ENCODE measurements at regions not wholly inside any gene's neighbourhood (a gene's known extent, or its start where the extent isn't known, plus 50 kb on each side); places are given as distances from the start of the nearest gene placed in this dataset.

DNA sequence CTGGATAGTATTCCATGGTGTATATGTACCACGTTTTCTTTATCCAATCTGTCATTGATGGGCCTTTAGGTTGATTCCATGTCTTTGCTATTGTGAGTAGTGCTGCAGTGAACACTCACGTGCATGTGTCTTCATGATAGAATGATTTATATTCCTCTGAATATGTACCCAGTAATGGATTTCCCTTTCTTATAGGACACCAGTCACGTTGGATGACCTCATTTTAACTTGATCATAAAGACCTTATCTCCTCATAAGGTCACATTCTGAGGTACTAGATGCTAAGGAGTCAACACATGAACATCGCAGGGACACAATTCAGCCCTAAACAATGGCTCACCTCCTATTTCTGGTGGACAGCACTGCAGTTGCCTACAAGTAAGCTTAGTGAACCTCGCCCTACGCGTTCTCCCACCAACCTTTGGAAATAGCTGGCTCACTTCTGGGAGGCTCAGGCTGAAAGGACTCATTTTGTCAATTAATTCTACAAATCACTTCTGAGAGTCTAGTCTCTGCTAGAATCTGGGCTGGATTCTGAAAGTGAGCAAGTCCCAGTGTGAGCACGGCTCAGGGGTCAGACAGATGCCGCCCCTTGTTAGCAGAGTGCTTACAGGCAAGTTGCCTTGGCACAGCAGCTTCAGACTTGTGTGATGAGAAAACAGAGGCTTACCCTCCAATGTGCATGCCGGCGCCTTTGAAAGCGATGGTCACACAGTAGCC is 183.8 kb upstream of the GSC start:
- TF ChIP-seq POLR2A (IDR thresholded peaks at IDR 0.05), result no peak
- TF ChIP-seq, protein P1, sequence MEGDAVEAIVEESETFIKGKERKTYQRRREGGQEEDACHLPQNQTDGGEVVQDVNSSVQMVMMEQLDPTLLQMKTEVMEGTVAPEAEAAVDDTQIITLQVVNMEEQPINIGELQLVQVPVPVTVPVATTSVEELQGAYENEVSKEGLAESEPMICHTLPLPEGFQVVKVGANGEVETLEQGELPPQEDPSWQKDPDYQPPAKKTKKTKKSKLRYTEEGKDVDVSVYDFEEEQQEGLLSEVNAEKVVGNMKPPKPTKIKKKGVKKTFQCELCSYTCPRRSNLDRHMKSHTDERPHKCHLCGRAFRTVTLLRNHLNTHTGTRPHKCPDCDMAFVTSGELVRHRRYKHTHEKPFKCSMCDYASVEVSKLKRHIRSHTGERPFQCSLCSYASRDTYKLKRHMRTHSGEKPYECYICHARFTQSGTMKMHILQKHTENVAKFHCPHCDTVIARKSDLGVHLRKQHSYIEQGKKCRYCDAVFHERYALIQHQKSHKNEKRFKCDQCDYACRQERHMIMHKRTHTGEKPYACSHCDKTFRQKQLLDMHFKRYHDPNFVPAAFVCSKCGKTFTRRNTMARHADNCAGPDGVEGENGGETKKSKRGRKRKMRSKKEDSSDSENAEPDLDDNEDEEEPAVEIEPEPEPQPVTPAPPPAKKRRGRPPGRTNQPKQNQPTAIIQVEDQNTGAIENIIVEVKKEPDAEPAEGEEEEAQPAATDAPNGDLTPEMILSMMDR (IDR thresholded peaks at IDR 0.05), result no peak
- Histone ChIP-seq H3K27ac (no peak overlapping the region), H3K36me3 (no peaks in the 10 kb centered on the region), H3K27me3 (no peaks in the 10 kb centered on the region), H3K4me1 (no peaks in the 10 kb centered on the region), H3K4me3 (no peak overlapping the region), H3K9me3 (no peaks in the 10 kb centered on the region)
- no peak for DNase-seq
- intact Hi-C loops (cut with DNase I), result no loop called here
- 69% methylated on average over 10 of the region's 12 CpGs for WGBS (ENCODE audit: insufficient coverage, low coverage, low lambda C conversion rate, missing lambda C conversion rate)
- no peak for ATAC-seq

DNA sequence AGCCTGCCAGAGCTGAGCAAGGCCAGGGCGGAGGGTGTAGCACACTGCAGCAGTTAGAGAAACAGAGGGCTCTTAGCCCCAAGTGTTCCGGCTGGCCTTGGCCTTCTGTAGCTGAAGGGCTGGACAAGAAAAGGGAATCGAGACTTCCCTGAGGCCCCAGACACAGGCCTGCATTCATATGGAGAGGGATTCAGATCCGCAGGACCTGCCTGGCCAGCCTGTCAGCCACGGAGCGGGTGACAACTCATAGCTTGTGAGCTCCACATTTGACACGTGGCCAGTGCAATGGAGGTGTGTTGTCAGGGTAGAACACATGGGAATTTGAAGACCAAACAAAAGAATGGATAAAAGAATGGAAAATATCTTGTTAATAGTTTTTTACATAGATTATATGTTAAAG is 182.2 kb upstream of the GSC start:
- no peaks in the 10 kb centered on the region for H3K9me3 ChIP-seq
- DNase-seq, result no peak
- H3K27me3 ChIP-seq, result no peaks in the 10 kb centered on the region
- H3K4me3 ChIP-seq, result no peak overlapping the region
- ATAC-seq, result no peak
- no peak for TF ChIP-seq POLR2A (IDR thresholded peaks at IDR 0.05)
- TF ChIP-seq, protein P1 (IDR thresholded peaks at IDR 0.05), result no peak
- H3K4me1 ChIP-seq, result no peaks in the 10 kb centered on the region
- H3K27ac ChIP-seq, result no peak overlapping the region
- no peaks in the 10 kb centered on the region for H3K36me3 ChIP-seq
- intact Hi-C loops (cut with DNase I), result no loop called here
- 39% methylated on average over 4 of the region's 7 CpGs for WGBS (ENCODE audit: insufficient coverage, low coverage, low lambda C conversion rate, missing lambda C conversion rate)

DNA sequence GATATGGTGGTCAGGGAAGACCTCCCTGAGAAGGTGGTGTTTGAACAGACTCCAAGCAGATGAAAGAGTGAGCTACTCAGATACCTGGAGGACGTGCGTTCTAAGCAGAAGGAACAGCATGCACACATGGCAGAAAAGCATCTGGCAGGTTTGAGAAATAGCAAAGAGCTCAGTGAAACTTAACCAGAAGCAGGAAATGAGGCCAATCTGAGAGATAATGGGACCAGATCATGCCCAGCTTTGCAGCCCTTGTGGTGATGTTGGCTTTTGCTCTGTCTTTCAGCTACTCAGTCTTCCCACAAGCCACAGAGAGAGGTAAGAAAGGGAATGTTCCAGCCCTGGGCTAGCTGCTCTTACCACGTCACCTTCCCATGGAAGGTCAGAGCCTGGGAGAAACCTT is 176.3 kb upstream of the GSC start:
- TF ChIP-seq, protein P1 (IDR thresholded peaks at IDR 0.05), result no peak
- no peak for TF ChIP-seq POLR2A (IDR thresholded peaks at IDR 0.05)
- Histone ChIP-seq H3K4me1 (no peaks in the 10 kb centered on the region), H3K4me3 (no peak overlapping the region), H3K9me3 (no peaks in the 10 kb centered on the region), H3K36me3 (no peaks in the 10 kb centered on the region), H3K27ac (no peak overlapping the region), H3K27me3 (no peaks in the 10 kb centered on the region)
- DNase-seq (no peak), ATAC-seq (no peak)
- 53% methylated on average over 2 of the region's 3 CpGs for WGBS (ENCODE audit: insufficient coverage, low coverage, low lambda C conversion rate, missing lambda C conversion rate)
- intact Hi-C loops (cut with DNase I), result no loop called here

DNA sequence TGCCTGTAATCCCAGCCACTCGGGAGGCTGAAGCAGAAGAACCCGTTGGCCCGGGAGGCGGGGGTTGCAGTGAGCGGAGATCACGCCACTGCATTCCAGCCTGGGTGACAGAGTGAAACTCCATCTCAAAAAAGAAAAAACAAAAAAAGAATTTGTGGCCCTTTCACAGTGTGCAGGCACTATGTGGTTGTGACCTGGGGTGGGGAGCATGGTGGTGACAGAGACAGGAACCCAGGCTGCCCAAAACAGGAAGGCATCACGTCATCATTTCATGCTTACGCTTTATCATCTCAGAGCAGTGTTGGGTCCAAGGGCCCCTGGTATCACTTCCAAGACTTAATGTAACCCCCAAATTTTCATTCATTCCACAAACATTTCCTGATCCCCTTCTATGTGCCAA is 175.7 kb upstream of the GSC start:
- intact Hi-C loops (cut with DNase I), result no loop called here
- Histone ChIP-seq H3K36me3 (no peaks in the 10 kb centered on the region), H3K27me3 (no peaks in the 10 kb centered on the region), H3K4me3 (no peak overlapping the region), H3K9me3 (no peaks in the 10 kb centered on the region), H3K4me1 (no peaks in the 10 kb centered on the region), H3K27ac (no peak overlapping the region)
- TF ChIP-seq POLR2A (IDR thresholded peaks at IDR 0.05), result no peak
- TF ChIP-seq, protein P1 (IDR thresholded peaks at IDR 0.05), result no peak
- DNase-seq (no peak), ATAC-seq (no peak)
- WGBS (ENCODE audit: insufficient coverage, low coverage, low lambda C conversion rate, missing lambda C conversion rate), result 74% methylated on average over 8 of the region's 8 CpGs

All from right lobe of liver (tissue), 6 donors.